SK-N-SH treated with all-trans-retinoic acid at 6 μM for 48 hours (cell line): ENCODE measurements at regions not wholly inside any gene's neighbourhood (a gene's known extent, or its start where the extent isn't known, plus 50 kb on each side); places are given as distances from the start of the nearest gene placed in this dataset.

ENCODE experiments used
- PPARA ChIP-seq: fragments of 250-450 bp; sonication (Bioruptor Pico); IDR thresholded peaks from 2 replicates; pipeline ENCODE4 v1.5.0; 2020; ENCODE audit warnings: mild to moderate bottlenecking, borderline replicate concordance
- RARB ChIP-seq: fragments of 250-450 bp; sonication (Bioruptor Pico); IDR thresholded peaks from 2 replicates; pipeline ENCODE4 v1.8.0; 2021; ENCODE audit warnings: mild to moderate bottlenecking, moderate library complexity
- ZFP3 ChIP-seq: fragments of 250-450 bp; sonication (Bioruptor Pico); IDR thresholded peaks from 2 replicates; pipeline ENCODE4 v1.5.0; 2020; ENCODE audit warnings: mild to moderate bottlenecking, moderate library complexity
- ZFP30 ChIP-seq: fragments of 450-650 bp; formaldehyde crosslinking; IDR thresholded peaks from 2 replicates; pipeline ENCODE4 v1.5.0; 2022; ENCODE audit warnings: mild to moderate bottlenecking, moderate library complexity
- ZNF8 ChIP-seq: fragments of 450-650 bp; formaldehyde crosslinking; IDR thresholded peaks from 2 replicates; pipeline ENCODE4 v1.5.0; 2020; ENCODE audit warnings: mild to moderate bottlenecking, moderate library complexity
- TF ChIP-seq, protein P1 (sequence below): fragments of 250-450 bp; sonication (Bioruptor Pico); IDR thresholded peaks from 2 replicates; pipeline ENCODE4 v1.8.0; 2020; ENCODE audit warnings: mild to moderate bottlenecking, moderate library complexity, borderline replicate concordance
- TF ChIP-seq, protein P2 (sequence below): fragments of 250-450 bp; sonication (Bioruptor Pico); IDR thresholded peaks from 2 replicates; pipeline ENCODE4 v1.5.1; 2020; ENCODE audit warnings: low read depth, mild to moderate bottlenecking, moderate library complexity
- TF ChIP-seq, protein P3 (sequence below): fragments of 250-450 bp; sonication (Bioruptor Pico); IDR thresholded peaks from 2 replicates; pipeline ENCODE4 v1.5.1; 2021; ENCODE audit warnings: mild to moderate bottlenecking, moderate library complexity

DNA sequence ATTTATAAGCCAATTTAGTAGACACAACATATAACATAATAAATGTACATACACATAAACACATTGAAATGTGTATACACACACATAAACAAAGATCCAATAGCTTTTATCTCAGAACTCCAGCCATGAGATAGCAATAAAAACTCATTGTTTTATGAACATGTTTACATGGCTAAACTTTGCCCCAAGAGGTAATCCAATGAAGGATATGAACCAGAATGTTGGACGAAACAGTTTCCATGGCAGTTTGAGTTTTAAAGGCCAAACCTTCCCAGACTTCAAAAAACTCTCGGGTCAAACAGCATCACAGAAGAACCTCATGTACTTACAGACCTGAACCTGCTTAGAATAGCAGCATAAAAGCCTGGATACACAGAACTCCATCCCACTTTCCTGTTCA lies 97.2 kb upstream of the WDR75 start:
- no peak for TF ChIP-seq ZNF8 (CRISPR knock-in tag)
- no peak for TF ChIP-seq PPARA (CRISPR knock-in tag)
- TF ChIP-seq, protein P1, sequence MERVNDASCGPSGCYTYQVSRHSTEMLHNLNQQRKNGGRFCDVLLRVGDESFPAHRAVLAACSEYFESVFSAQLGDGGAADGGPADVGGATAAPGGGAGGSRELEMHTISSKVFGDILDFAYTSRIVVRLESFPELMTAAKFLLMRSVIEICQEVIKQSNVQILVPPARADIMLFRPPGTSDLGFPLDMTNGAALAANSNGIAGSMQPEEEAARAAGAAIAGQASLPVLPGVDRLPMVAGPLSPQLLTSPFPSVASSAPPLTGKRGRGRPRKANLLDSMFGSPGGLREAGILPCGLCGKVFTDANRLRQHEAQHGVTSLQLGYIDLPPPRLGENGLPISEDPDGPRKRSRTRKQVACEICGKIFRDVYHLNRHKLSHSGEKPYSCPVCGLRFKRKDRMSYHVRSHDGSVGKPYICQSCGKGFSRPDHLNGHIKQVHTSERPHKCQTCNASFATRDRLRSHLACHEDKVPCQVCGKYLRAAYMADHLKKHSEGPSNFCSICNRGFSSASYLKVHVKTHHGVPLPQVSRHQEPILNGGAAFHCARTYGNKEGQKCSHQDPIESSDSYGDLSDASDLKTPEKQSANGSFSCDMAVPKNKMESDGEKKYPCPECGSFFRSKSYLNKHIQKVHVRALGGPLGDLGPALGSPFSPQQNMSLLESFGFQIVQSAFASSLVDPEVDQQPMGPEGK (CRISPR knock-in tag): no peak
- TF ChIP-seq, protein P2, sequence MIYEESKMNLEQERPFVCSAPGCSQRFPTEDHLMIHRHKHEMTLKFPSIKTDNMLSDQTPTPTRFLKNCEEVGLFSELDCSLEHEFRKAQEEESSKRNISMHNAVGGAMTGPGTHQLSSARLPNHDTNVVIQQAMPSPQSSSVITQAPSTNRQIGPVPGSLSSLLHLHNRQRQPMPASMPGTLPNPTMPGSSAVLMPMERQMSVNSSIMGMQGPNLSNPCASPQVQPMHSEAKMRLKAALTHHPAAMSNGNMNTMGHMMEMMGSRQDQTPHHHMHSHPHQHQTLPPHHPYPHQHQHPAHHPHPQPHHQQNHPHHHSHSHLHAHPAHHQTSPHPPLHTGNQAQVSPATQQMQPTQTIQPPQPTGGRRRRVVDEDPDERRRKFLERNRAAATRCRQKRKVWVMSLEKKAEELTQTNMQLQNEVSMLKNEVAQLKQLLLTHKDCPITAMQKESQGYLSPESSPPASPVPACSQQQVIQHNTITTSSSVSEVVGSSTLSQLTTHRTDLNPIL (CRISPR knock-in tag): no peak
- no peak for TF ChIP-seq ZFP30 (CRISPR knock-in tag)
- TF ChIP-seq ZFP3 (CRISPR knock-in tag): no peak
- TF ChIP-seq, protein P3, sequence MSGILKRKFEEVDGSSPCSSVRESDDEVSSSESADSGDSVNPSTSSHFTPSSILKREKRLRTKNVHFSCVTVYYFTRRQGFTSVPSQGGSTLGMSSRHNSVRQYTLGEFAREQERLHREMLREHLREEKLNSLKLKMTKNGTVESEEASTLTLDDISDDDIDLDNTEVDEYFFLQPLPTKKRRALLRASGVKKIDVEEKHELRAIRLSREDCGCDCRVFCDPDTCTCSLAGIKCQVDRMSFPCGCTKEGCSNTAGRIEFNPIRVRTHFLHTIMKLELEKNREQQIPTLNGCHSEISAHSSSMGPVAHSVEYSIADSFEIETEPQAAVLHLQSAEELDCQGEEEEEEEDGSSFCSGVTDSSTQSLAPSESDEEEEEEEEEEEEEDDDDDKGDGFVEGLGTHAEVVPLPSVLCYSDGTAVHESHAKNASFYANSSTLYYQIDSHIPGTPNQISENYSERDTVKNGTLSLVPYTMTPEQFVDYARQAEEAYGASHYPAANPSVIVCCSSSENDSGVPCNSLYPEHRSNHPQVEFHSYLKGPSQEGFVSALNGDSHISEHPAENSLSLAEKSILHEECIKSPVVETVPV (CRISPR knock-in tag): no peak
- TF ChIP-seq RARB (CRISPR knock-in tag): no peak
